ENCODE measurements at regions not wholly inside any gene's neighbourhood (a gene's known extent, or its start where the extent isn't known, plus 50 kb on each side); places are given as distances from the start of the nearest gene placed in this dataset.

- TF ChIP-seq PBX3 (IDR thresholded peaks at IDR 0.05) (no peak), ZBTB33 (IDR thresholded peaks at IDR 0.05; ENCODE audit: borderline replicate concordance, low read depth) (no peak), POLR2AphosphoS5 (IDR thresholded peaks at IDR 0.05; ENCODE audit: low read depth, low read length) (no peak), NRF1 (IDR thresholded peaks at IDR 0.05; ENCODE audit: low read depth, low read length) (no peak)
These were observed 1371.0 kb upstream of the CDH6 start (continued) for GRCh38 chr5:29822521-29822920.

GRCh38 chr5:29811914-29812679 lies 1381.4 kb upstream of the CDH6 start:
- WGBS (ENCODE audit: low lambda C conversion rate): 9% methylated on average over 2 of the region's 2 CpGs
- CTCF ChIA-PET: no interaction called here

More at GRCh38 chr5:29811914-29812679, 1381.4 kb upstream of the CDH6 start:
- no peak overlapping the region for H3K27ac ChIP-seq (ENCODE audit: low read depth in 2 of 2, low read length in 1 of 2)
- no peak overlapping the region for H3K9ac ChIP-seq
- H3K9me2 ChIP-seq: no peaks in the 10 kb centered on the region
- POLR2A ChIA-PET: no interaction called here
- H3K36me3 ChIP-seq (replicated peaks in 1 of 2; ENCODE audit: control insufficient read depth in 1 of 2, insufficient read depth in 2 of 2, low read length in 1 of 2): no peaks in the 10 kb centered on the region
- no peak overlapping the region for H3K4me3 ChIP-seq (ENCODE audit: low read depth in 2 of 2, low read length in 1 of 2)
- H3K27me3 ChIP-seq (ENCODE audit: insufficient read depth): no peaks in the 10 kb centered on the region
- H3K79me2 ChIP-seq (ENCODE audit: insufficient read depth): no peaks in the 10 kb centered on the region
- H3K4me2 ChIP-seq: no peak overlapping the region
- H3K4me1 ChIP-seq (ENCODE audit: control insufficient read depth in 1 of 2, insufficient read depth in 2 of 2, low read depth in 1 of 2, low read length in 1 of 2): no peaks in the 10 kb centered on the region
- no peaks in the 10 kb centered on the region for H4K20me1 ChIP-seq (ENCODE audit: insufficient read depth)
- H3K9me3 ChIP-seq: no peaks in the 10 kb centered on the region
- TF ChIP-seq YY1 (IDR thresholded peaks at IDR 0.05; ENCODE audit: low read depth) (no peak), RAD21 (IDR thresholded peaks at IDR 0.05; ENCODE audit: low read length) (no peak), IRF3 (IDR thresholded peaks at IDR 0.05; ENCODE audit: low read depth, low read length) (no peak), RFX5 (IDR thresholded peaks at IDR 0.05; ENCODE audit: low read length) (no peak), CTCF (IDR thresholded peaks at IDR 0.05) (no peak), TAF1 (IDR thresholded peaks at IDR 0.05; ENCODE audit: borderline replicate concordance, low read depth, low read length) (no peak), TCF12 (IDR thresholded peaks at IDR 0.05) (no peak), FOSL2 (IDR thresholded peaks at IDR 0.05; ENCODE audit: borderline replicate concordance, low read depth) (no peak), RXRA (IDR thresholded peaks at IDR 0.05; ENCODE audit: borderline replicate concordance, low read depth) (no peak), ELF1 (IDR thresholded peaks at IDR 0.05) (no peak), POLR2AphosphoS5 (IDR thresholded peaks at IDR 0.05; ENCODE audit: low read depth, low read length) (no peak), SIN3A (IDR thresholded peaks at IDR 0.05; ENCODE audit: borderline replicate concordance, low read depth, low read length) (no peak)
- H2AFZ ChIP-seq (ENCODE audit: low read depth): no peak overlapping the region
- no peak for DNase-seq
- H3F3A ChIP-seq (replicated peaks; ENCODE audit: insufficient read depth): no peaks in the 10 kb centered on the region

Data from SK-N-SH (cell line).